ENCODE measurements at regions not wholly inside any gene's neighbourhood (a gene's known extent, or its start where the extent isn't known, plus 50 kb on each side); places are given as distances from the start of the nearest gene placed in this dataset.

DNA sequence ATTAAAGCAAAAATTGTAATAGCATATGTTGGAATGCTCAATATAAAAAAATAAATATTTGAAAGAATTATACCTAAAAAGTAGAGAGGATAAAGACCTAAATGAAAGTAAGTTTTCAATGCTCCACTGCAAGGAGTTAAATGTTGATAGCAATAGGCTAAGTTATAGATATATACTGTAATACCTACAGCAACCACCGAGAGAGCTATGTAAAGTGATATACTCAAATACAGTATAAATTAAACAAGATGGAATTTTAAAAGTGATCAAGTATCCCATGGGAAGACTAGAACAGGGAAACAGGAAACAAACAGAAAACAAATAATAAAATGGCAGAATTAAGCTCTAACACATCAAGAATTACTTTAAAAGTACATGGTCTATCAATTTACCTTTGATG lies 73.9 kb downstream of the CASP3 start:
- in situ Hi-C loops (cut with MboI; ENCODE audit: low sequenced_read_pairs) = no loop called here

DNA sequence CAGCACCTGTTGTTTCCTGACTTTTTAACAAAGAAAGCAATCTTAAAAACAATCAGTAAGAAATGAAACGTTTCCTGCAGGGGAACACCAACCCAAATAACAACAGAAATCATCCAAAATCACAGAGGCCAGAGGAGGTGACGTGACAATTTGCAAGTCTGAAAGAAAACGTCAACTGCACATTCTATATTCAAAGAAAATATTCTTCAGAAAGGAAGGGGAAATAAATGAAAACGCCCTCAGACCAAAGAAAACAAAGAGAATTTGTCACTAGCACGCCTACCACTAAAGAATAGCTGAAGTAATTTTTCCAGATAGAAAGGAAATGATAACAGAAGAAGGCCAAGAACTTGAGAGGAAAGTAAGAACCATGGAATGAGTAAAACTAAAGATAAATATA lies 74.4 kb downstream of the CASP3 start:
- in situ Hi-C loops (cut with MboI; ENCODE audit: low sequenced_read_pairs) = no loop called here

DNA sequence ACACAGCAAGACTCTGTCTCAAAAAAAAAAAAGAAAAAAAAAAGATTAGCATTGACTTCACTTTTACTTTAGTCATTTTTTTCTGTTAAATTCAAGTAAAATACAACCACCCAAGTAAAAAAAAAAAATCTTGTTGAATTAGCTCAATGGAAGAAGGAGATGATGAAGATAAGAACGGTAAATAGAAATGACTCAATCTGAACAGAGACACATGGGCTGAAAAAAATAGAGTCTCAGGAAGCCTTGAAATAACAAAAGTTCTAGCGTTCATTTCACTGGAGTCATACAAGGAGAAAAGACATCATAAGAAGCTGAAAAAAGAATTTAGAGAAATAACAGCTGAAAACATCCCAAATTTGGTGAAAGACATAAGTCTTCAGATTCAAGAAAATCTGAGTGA lies 75.5 kb downstream of the CASP3 start:
- in situ Hi-C loops (cut with MboI; ENCODE audit: low sequenced_read_pairs) = no loop called here

DNA sequence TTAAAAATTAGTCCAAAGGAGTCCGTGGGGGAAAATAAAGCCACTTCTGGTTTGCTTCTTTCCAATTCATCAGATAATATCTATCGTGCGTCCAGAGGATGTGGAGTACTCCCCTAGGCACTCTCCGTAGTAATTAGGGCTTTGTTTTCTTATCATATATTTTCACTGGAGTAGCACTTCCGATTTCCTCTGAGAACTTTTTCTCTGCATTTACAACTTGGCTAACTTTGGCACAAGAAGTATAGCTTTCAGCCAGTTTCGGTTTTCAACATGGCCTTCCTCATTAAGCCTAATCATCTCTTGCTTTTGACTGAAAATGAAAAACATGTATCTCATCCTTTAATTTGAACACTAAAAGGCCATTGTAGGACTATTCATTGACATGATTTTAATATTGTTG lies 80.5 kb downstream of the CASP3 start:
- in situ Hi-C loops (cut with MboI; ENCODE audit: low sequenced_read_pairs) = no loop called here

DNA sequence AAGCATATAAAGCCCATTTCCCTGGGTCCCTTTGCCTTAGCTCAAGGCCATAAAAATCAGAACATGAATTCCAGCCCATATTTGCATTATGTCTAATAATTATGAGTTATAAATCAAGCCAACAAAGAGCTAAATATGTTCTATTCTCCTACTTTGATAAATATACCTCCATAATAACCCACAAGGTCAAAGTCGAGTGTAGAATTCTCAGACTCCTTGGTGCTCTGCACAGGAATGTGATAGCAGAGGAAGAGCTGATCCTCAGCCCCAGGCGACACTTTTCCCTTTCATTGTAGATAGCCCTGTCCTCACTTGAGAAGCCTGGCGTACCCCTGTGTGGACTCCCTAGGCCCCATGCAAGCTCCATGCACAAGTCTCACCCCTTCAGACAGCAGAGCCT lies 85.6 kb downstream of the CASP3 start:
- in situ Hi-C loops (cut with MboI; ENCODE audit: low sequenced_read_pairs) = no loop called here

DNA sequence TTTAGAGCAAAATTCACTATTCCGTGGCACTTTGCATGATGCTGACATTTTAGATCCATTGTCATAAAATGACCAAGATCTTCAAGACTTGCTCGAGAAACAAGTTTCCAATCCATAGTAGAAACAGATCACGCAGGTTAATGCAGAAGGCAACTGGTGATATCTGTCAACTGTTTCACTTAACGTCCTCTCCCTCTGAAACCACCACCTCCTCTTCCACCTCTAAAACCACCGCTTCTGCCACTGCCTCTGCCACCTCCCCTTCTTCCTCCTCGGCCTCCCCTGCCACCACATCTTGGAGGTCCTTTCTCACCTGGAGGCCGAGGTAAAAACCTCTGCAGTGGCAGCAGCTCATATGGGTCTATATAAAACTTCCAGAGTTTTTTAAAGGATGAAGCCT lies 84.6 kb upstream of the IRF2 start:
- in situ Hi-C loops (cut with MboI; ENCODE audit: low sequenced_read_pairs) = no loop called here

DNA sequence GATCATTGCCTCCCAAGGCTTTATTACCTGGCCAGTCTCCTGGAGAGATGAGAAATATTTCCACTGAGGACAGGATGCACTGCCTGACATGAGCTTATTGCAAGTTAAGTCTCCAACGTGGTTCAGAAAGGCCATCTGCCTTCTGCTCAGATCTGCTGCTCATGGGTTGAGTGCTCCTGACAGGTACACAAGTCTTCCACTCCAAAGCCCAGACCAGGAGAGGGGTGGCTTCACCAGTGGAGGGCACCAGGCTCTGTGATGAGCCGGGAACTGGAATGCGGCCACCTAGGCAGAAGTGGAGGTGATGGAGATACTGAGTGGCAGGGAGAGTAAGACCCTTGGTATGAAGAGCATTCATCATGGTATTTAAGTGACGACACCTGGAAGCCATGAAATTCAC lies 79.5 kb upstream of the IRF2 start:
- in situ Hi-C loops (cut with MboI; ENCODE audit: low sequenced_read_pairs) = no loop called here

DNA sequence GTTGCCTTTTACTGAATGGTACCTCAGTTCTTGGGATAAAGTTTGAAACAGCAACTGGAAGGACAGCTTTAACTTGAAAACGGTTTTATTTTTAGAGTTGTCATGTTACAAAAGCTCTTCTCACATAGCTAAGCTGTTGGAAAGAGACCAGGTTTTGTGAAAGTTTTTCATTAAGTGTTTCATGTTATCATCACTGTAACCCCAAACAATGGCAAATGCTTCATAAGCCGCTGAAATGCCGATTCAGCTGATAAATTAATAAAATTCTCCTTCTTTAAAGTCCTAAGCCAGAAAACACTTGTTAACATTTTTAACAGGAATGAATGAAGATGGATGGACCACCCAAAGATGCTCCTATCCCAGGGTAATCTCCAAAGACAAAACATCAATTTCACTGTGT lies 76.1 kb upstream of the IRF2 start:
- in situ Hi-C loops (cut with MboI; ENCODE audit: low sequenced_read_pairs) = no loop called here

DNA sequence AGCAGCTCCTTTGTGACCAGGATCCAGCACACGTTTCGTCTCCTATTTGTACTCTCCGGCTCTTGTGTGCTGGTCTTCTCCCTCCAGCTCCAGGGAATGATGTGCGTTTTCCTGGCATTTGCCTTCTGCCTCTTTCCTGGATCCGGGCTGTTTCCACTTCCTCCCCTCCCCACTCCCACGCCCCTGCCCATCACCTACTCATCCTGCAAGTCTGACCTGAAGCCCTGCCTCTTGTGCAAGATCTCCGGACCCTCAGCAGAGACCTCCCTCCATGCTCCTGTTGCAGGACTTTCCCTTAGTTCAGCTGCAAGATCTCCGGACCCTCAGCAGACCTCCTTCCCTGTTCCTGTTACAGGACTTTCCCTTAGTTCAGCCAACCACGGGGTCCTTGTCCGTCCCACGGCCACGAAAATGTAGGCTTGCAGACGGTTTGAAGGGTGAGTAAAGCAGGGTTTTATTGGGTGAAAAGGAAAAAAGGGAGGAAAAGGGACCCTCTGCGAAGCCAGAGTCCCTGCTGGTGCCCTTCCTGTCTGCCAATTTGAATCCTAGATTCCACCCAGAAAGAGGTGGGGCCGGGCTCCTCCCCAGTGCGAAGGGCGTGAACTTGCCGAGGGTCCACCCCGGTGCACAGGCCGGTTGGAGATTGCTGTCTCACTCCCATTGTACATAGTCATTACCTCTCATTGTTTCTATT lies 74.4 kb upstream of the IRF2 start:
- in situ Hi-C loops (cut with MboI; ENCODE audit: low sequenced_read_pairs) = loop anchor here (10.0 kb wide), 1 partner anchor 294 kb away; no protein-coding TSS in a partner anchor

DNA sequence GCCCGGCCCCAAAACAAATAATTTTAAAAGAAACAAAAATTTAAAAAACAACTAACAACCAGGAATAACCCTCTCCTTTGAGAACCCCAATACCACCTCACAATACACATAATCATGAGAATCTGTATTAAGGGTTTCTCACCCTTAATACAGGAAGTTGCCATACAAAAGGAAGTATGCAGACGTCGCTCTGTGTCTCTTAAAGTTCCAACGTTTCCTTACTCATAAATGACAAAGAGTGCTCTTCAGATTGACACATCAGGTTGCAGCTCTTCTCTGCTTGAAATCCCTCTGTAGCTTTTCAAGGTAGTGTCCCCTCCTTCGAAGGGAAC lies 73.9 kb upstream of the IRF2 start:
- in situ Hi-C loops (cut with MboI; ENCODE audit: low sequenced_read_pairs) = loop anchor here (10.0 kb wide), 1 partner anchor 293 kb away; no protein-coding TSS in a partner anchor

DNA sequence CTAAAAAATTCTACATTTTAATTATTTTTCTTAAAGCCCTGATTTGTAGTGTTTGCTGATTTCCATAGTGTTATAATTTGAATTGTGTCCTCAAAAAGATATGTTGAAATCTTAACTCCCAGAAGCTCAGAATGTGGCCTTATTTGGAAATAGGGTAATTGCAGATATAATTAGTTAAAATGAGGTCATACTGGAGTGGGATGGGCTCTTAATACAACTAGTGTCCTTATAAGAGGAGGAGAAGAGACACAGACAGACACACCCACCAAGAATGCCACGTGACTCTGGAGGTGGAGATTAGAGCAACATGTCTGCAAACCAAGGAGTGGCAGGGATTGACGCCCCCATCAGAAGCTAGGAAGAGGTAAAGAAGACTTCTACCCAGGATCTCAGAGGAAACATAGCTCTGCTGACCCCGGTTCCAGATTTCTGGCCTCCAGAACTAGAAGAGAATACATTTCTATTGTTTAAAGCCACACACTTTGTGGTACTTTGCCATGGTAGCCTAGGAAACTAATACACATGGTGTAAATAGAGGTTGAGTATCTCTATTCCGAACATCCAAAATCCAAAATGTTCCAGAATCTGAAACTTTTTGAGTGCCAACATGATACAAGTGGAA lies 70.5 kb upstream of the IRF2 start:
- in situ Hi-C loops (cut with MboI; ENCODE audit: low sequenced_read_pairs) = loop anchor here (10.0 kb wide), 1 partner anchor 290 kb away; no protein-coding TSS in a partner anchor

DNA sequence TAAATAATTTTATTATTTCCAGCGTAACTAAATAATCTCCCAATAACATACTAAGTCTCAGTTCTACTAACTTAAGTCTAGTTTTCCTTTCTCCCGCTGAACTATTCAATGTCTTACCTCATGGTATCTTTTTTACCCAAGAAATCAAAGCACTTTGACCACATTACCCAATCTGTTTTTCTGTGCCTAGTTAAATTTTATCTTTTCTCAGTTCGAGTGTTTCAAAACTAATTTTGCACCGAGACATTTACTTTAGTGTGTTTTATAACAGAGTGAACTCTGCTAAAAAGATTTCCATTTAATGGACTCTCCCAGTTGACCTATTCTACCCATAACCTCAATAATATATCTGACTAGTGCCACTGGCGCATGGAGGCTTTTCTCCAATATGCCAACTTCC lies 67.6 kb upstream of the IRF2 start:
- in situ Hi-C loops (cut with MboI; ENCODE audit: low sequenced_read_pairs) = loop anchor here (10.0 kb wide), 1 partner anchor 287 kb away; no protein-coding TSS in a partner anchor

DNA sequence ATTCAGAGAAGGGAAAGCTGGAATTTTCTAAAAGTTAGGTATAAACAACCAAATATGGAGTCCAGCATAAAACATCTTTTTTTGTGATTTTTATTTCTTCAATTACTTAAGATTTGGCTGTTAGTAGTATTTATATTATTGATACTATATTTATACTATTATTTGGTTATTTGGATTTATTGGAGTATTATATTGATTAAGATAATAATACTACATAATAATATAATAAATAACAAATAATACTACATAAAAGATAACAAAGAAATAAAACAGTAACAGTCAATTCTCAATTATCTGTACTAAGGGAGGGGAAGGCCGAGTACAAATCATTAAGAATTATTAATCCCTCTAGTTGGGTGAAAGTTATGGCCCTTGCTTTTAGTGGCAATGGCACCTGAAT lies 66.0 kb upstream of the IRF2 start:
- in situ Hi-C loops (cut with MboI; ENCODE audit: low sequenced_read_pairs) = loop anchor here (10.0 kb wide), 1 partner anchor 286 kb away; no protein-coding TSS in a partner anchor

DNA sequence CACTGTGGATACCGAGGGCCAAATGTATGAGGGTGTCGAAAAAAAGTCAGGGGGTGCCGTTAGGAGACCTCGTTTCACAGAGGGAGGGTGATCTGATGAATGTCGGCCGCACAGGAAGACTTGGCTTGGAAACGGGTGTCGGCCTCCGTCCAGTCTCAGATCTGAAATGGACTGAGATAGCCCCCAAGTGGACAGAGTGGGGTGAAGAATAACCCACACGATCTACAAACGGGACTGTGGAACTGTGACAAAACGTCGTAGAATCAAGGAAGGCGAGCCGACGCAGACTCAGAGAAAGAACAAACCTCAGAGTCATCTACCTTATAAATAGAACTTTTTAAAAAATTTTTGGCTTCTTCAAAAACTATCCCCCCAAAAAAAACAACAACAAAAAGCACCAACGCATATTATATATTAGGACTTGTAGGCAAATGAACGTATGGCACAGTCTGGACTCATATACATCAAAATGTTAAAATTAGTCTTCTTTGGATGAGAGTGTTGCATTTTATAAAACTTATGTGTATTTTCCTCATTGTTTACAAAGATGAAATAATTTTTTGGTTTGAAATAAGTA lies 63.8 kb upstream of the IRF2 start:
- in situ Hi-C loops (cut with MboI; ENCODE audit: low sequenced_read_pairs) = loop anchor here (10.0 kb wide), 1 partner anchor 63 kb away; the partner anchor contains the start of gene IRF2

DNA sequence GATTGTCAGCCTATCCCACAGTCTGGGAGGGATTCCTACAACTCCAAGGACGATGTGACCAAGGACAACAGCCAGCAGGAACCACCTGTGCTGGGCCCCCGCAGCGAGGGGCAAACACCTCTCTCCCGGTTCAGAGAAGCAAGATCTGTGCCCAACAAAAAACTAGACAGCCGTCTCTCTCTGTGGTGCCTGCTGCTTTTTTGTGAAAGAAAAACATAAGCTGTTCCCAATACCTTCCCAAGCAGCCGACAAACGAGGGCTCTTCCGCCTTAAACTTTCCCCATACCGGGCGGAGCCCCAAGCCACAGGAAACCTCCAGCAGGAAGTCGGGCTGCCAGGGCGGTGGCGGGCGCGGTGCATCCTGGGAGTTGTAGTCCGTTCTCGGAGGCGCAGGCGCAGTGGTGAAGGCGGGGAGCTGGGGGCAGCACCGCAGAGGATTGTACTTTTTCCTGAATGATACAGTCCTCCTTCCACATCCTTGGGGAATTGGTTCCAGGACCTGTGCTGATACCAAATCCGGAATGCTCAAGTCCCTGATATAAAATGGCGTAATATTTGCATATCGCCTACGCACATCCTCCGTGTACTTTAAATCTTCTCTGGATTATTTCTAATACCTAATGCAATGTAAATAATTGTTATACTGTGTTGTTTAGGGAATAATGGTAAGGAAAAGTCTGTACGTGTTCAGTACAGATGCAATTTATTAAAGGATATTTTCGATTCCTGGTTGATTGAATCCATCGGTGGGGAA lies 63.1 kb upstream of the IRF2 start:
- in situ Hi-C loops (cut with MboI; ENCODE audit: low sequenced_read_pairs) = loop anchor here (10.0 kb wide), 1 partner anchor 63 kb away; the partner anchor contains the start of gene IRF2

DNA sequence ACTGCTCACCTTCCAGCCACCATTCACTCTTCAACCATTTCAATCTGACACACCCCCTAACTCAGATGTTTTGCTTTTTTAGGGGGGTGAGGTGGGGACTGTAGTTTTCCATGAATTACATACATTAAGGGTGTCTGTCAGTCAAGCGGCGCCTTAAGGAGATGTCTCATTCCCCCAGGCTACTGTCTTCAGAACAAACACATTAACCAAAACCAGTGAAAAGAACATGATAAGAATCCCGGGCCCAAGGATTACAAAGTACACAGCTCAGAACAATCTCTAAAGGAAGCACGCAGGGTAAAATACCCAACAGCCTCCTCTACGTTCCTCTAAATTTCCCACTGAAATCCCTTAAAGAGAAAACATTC lies 62.5 kb upstream of the IRF2 start:
- in situ Hi-C loops (cut with MboI; ENCODE audit: low sequenced_read_pairs) = loop anchor here (10.0 kb wide), 1 partner anchor 62 kb away; the partner anchor contains the start of gene IRF2

DNA sequence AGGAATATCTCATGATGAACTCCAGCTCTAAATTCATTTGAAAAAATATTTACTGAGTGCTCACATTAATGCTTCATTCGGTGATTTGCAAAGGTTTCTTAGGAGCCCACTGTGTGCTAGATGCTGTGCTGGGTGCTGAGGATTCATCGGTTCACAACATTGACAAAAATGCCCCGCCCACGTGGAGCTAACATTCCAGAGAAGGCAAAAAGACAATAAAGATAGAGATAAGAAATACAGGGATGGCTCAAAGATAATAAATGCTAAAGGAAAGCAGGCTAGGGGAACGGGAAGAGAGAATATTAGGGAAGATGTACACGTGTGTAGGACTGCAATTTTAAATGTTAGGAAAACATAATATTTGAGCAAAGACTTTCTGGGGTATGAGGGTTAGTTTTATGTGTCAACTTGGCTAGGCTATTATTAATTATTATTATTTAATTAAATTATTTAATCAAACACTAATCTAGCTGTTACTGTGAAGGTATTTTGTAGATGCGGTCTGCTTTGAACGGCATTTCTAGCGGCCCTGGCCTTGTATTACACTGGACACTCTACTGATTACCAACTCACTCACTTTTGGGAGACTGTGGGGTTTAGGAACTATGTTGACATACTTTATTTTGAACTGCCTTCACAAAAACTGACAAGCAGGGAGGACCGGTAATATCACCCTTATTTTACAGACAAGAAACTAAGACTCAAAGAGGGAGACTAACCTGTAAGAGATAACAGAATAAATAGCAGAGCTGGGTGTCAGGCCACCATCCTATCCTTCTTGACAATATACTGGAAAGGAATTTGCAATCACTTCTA lies 61.9 kb upstream of the IRF2 start:
- in situ Hi-C loops (cut with MboI; ENCODE audit: low sequenced_read_pairs) = loop anchor here (10.0 kb wide), 1 partner anchor 61 kb away; the partner anchor contains the start of gene IRF2

DNA sequence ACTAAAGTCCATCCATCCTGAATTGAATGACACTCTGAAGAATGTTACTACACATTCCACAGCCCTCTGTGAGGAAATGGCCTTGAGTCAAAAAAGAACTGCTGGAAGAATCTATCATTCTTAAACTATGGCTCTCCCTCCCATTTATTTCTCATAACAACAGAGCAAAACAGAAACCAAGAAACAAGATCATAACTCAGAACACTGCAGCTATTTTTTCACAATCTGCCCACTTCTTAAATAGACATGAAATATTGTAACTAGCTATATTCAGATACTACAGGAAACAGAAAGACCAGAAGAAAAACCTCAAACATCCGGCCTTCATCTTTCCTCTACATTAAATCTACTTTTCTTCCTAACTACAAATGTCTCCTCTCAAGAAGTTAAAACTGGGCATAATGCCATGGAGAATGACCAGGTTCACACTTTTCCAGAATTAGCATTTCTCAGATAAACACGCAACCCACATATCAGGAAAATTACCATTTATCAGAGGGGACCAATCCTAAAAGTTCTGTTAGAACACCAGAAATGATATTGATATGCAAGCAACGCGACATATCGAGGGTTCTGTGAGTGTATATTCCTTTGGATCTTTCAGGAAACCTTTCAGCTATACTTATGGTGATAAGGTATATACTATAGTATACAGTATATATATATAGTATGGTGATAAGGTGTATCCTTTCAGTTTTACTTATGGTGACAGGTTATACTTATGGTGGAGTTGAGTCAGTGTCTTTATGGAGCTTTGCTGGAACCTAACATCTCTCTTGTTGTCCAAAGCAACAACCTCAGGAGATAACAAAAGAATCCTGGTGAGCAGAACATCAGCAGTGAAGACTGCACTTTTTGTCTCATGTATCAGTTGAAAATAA lies 60.4 kb upstream of the IRF2 start:
- in situ Hi-C loops (cut with MboI; ENCODE audit: low sequenced_read_pairs) = loop anchor here (10.0 kb wide), 1 partner anchor 60 kb away; the partner anchor contains the start of gene IRF2

DNA sequence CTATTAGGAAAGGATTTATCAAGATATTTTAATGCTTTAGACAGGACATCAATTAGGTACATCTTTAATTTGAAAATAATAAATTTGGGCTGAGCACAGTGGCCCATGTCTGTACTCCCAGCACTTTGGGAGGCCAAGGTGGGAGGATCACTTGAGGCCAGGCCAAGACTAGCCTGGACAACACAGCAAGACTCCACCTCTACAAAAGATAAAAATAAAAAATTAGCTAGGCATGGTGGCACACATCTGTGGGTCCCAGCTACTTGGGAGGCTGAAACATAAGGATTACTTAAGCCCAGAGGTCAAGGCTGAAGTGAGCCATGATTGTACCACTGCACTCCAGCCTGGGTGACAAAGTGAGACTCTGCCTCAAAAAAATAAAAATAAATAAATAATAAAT lies 59.6 kb upstream of the IRF2 start:
- in situ Hi-C loops (cut with MboI; ENCODE audit: low sequenced_read_pairs) = loop anchor here (10.0 kb wide), 1 partner anchor 59 kb away; the partner anchor contains the start of gene IRF2
